Activated naive CD8-positive, alpha-beta T cell treated with anti-CD3 and anti-CD28 coated beads, Interleukin-2, amount 10 ng/mL, durations not matched to agents 7 days and 5 days (primary cell): ENCODE measurements at regions not wholly inside any gene's neighbourhood (a gene's known extent, or its start where the extent isn't known, plus 50 kb on each side); places are given as distances from the start of the nearest gene placed in this dataset.

Source experiments
- ATAC-seq: fragments of 150-1000 bp; cut with Tn5 transposase; one replicate; pipeline ENCODE4 v1.10.0; 2021; ENCODE audit warnings: low read depth, moderate library complexity
- POLR2A ChIA-PET: fragments of 350-600 bp; sonication (Branson Sonifier 250); formaldehyde crosslinking; loops from one replicate; lab custom pipeline; 2021; ENCODE audit warnings: antibody characterized with exemption; lab: Charles Lee
- DNase-seq: peaks from one replicate; pipeline ENCODE4 v3.0.0; 2021
- H3K27ac Mint-ChIP-seq: one replicate; pipeline ENCODE4 v1.8.0; 2022; ENCODE audit warnings: mild to moderate bottlenecking, mixed read lengths
- H3K27me3 Mint-ChIP-seq: one replicate; pipeline ENCODE4 v1.8.0; 2022; ENCODE audit warnings: mild to moderate bottlenecking, moderate library complexity, mixed read lengths
- H3K36me3 Mint-ChIP-seq: one replicate; pipeline ENCODE4 v1.8.0; 2021; ENCODE audit warnings: mild to moderate bottlenecking, mixed read lengths
- H3K4me1 Mint-ChIP-seq: one replicate; pipeline ENCODE4 v1.8.0; 2021; ENCODE audit warnings: mixed read lengths
- H3K4me3 Mint-ChIP-seq: one replicate; pipeline ENCODE4 v1.8.0; 2022; ENCODE audit warnings: mild to moderate bottlenecking, moderate library complexity, mixed read lengths
- H3K9me3 Mint-ChIP-seq: one replicate; pipeline ENCODE4 v1.8.0; 2021; ENCODE audit warnings: mixed read lengths

GRCh38 chr3:186487819-186488218 lies 56.4 kb downstream of the CRYGS start:
- Mint-ChIP-seq H3K9me3 (no peaks in the 10 kb centered on the region), H3K27ac (no peak overlapping the region), H3K27me3 (peaks cover 4% of the 10 kb centered on the region), H3K4me1 (no peaks in the 10 kb centered on the region), H3K36me3 (no peaks in the 10 kb centered on the region), H3K4me3 (no peak overlapping the region)
- no peak for DNase-seq
- POLR2A ChIA-PET, result no interaction called here
- no peak for ATAC-seq

GRCh38 chr3:186487037-186487436 lies 57.1 kb downstream of the CRYGS start:
- H3K36me3 Mint-ChIP-seq, result no peaks in the 10 kb centered on the region
- no peaks in the 10 kb centered on the region for H3K4me1 Mint-ChIP-seq
- DNase-seq (no peak), ATAC-seq (no peak)
- no peak overlapping the region for H3K27ac Mint-ChIP-seq
- POLR2A ChIA-PET, result no interaction called here
- H3K9me3 Mint-ChIP-seq, result no peaks in the 10 kb centered on the region
- H3K27me3 Mint-ChIP-seq, result peaks cover 4% of the 10 kb centered on the region
- H3K4me3 Mint-ChIP-seq, result no peak overlapping the region

GRCh38 chr3:186483611-186484340 lies 60.4 kb downstream of the CRYGS start:
- DNase-seq, result no peak
- no peaks in the 10 kb centered on the region for H3K9me3 Mint-ChIP-seq
- H3K4me1 Mint-ChIP-seq, result peaks cover 6% of the 10 kb centered on the region
- no peak overlapping the region for H3K27ac Mint-ChIP-seq
- H3K36me3 Mint-ChIP-seq, result no peaks in the 10 kb centered on the region
- ATAC-seq, result no peak
- peaks cover 3% of the 10 kb centered on the region for H3K27me3 Mint-ChIP-seq
- POLR2A ChIA-PET, result no interaction called here
- no peak overlapping the region for H3K4me3 Mint-ChIP-seq

- H3K36me3 Mint-ChIP-seq, result no peaks in the 10 kb centered on the region
- peaks cover 2% of the 10 kb centered on the region for H3K9me3 Mint-ChIP-seq
- peaks cover 6% of the 10 kb centered on the region for H3K4me1 Mint-ChIP-seq
- ATAC-seq (no peak), DNase-seq (no peak)
- peaks cover 3% of the 10 kb centered on the region for H3K27me3 Mint-ChIP-seq
- POLR2A ChIA-PET, result interaction anchor here (0.9 kb wide), 1 partner anchor 55 kb away, joined by 3 read pairs; no protein-coding TSS in a partner anchor
- H3K27ac Mint-ChIP-seq, result no peak overlapping the region
- H3K4me3 Mint-ChIP-seq, result no peak overlapping the region
Measured at GRCh38 chr3:186481526-186481925, 62.7 kb downstream of the CRYGS start.

- H3K4me3 Mint-ChIP-seq, result no peak overlapping the region
- H3K27me3 Mint-ChIP-seq, result peaks cover 3% of the 10 kb centered on the region
- POLR2A ChIA-PET, result no interaction called here
- no peak overlapping the region for H3K27ac Mint-ChIP-seq
- ATAC-seq (no peak), DNase-seq (no peak)
- peaks cover 6% of the 10 kb centered on the region for H3K4me1 Mint-ChIP-seq
- H3K36me3 Mint-ChIP-seq, result peaks cover 1% of the 10 kb centered on the region
- H3K9me3 Mint-ChIP-seq, result peaks cover 2% of the 10 kb centered on the region
Measured at GRCh38 chr3:186477876-186478275, 66.3 kb downstream of the CRYGS start.

- POLR2A ChIA-PET, result no interaction called here
Measured at GRCh38 chr3:186477033-186477432, 67.1 kb downstream of the CRYGS start.

GRCh38 chr3:186476541-186476940 lies 67.6 kb downstream of the CRYGS start:
- POLR2A ChIA-PET, result no interaction called here
- H3K4me1 Mint-ChIP-seq, result peaks cover 3% of the 10 kb centered on the region
- ATAC-seq, result no peak

More at GRCh38 chr3:186477033-186477432, 67.1 kb downstream of the CRYGS start:
- DNase-seq (no peak), ATAC-seq (no peak)
- Mint-ChIP-seq H3K4me3 (no peak overlapping the region), H3K9me3 (peaks cover 2% of the 10 kb centered on the region), H3K4me1 (peaks cover 6% of the 10 kb centered on the region), H3K36me3 (peaks cover 1% of the 10 kb centered on the region), H3K27ac (no peak overlapping the region), H3K27me3 (peaks cover 6% of the 10 kb centered on the region)

DNA sequence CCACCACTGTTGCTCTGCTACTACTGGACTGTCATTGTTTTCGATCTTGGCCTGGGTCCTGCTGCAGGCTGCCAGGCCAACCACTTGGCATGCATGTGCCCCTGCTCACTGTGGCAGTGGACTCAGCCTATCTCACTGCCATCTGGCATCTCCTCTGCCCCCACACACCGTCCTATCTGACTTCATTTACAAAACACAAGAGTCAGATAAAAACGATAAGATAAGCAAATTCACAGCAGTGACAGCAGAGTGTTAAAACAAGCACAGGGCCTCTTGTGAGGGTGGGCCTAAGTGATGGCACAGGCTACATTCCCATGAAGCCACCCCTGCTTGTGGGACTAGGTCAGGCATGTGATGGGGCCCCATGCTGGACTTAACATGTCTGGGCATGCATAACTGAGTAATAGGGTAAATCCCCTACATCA lies 68.1 kb downstream of the CRYGS start:
- POLR2A ChIA-PET, result no interaction called here
- H3K36me3 Mint-ChIP-seq, result peaks cover 1% of the 10 kb centered on the region
- no peak for ATAC-seq
- no peaks in the 10 kb centered on the region for H3K4me1 Mint-ChIP-seq
- peaks cover 2% of the 10 kb centered on the region for H3K27me3 Mint-ChIP-seq
- H3K9me3 Mint-ChIP-seq, result peaks cover 2% of the 10 kb centered on the region
- H3K4me3 Mint-ChIP-seq, result no peak overlapping the region
- DNase-seq, result no peak
- H3K27ac Mint-ChIP-seq, result no peak overlapping the region

More at GRCh38 chr3:186476541-186476940, 67.6 kb downstream of the CRYGS start:
- no peak overlapping the region for H3K27ac Mint-ChIP-seq
- no peak overlapping the region for H3K4me3 Mint-ChIP-seq
- H3K27me3 Mint-ChIP-seq, result peaks cover 4% of the 10 kb centered on the region
- peaks cover 1% of the 10 kb centered on the region for H3K36me3 Mint-ChIP-seq
- no peak for DNase-seq
- H3K9me3 Mint-ChIP-seq, result peaks cover 2% of the 10 kb centered on the region

- Mint-ChIP-seq H3K27ac (no peak overlapping the region), H3K9me3 (peaks cover 2% of the 10 kb centered on the region), H3K4me1 (no peaks in the 10 kb centered on the region), H3K27me3 (peaks cover 4% of the 10 kb centered on the region), H3K4me3 (no peak overlapping the region), H3K36me3 (peaks cover 1% of the 10 kb centered on the region)
- DNase-seq (no peak), ATAC-seq (no peak)
- POLR2A ChIA-PET, result no interaction called here
Measured at GRCh38 chr3:186473166-186473565, 71.0 kb downstream of the CRYGS start.

DNA sequence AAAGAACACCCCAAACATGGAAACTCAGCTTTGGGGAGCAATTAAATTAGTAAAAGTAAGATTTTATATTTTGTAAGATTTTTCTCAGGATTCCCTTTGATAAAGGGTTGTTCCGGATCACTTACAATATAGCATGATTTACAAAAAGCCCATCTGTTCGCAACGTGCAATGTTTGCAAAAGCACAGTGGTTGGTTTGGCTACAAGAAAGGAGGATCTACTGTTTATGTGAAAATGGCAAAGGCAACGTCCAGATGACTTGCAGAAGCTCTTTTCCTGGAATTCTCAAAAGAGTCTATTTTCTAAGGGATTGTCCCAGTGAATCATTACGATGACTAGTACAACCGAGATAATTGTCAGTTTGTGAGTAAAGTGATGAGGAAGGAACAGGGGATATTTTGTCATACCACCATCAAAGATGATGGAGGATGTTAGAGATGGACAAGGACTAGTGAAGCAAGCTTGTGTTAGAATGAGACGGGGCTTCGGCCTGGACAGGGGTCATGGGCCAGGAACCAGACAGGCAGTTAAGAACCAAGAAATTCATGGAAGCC lies 71.6 kb downstream of the CRYGS start:
- POLR2A ChIA-PET, result no interaction called here
- H3K4me1 Mint-ChIP-seq, result no peaks in the 10 kb centered on the region
- H3K27me3 Mint-ChIP-seq, result peaks cover 4% of the 10 kb centered on the region
- H3K36me3 Mint-ChIP-seq, result peaks cover 1% of the 10 kb centered on the region
- no peak overlapping the region for H3K4me3 Mint-ChIP-seq
- ATAC-seq (no peak), DNase-seq (no peak)
- H3K27ac Mint-ChIP-seq, result no peak overlapping the region
- peaks cover 2% of the 10 kb centered on the region for H3K9me3 Mint-ChIP-seq

DNA sequence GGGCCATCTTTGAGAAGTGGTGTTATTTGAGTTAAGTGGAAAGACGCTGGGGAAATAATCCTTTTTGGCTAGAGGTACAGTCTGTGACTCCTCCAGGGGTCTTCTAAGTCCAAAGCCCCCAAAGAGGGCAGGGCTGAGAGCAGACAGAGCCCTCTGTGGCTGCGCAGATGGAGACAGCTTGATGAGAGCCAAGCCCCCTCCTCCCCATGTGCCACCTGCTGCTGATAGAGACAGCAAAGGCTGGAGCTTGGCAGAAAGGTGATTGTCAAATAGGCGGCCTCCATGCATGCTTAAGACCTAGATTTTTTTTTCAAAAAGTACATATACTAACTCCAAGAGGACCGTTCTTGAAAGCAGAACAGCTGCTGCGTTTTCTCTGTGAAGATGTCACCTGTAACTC lies 72.4 kb downstream of the CRYGS start:
- H3K9me3 Mint-ChIP-seq, result no peaks in the 10 kb centered on the region
- ATAC-seq (no peak), DNase-seq (no peak)
- H3K27ac Mint-ChIP-seq, result no peak overlapping the region
- H3K27me3 Mint-ChIP-seq, result peaks cover 4% of the 10 kb centered on the region
- H3K4me1 Mint-ChIP-seq, result no peaks in the 10 kb centered on the region
- H3K4me3 Mint-ChIP-seq, result no peak overlapping the region
- POLR2A ChIA-PET, result no interaction called here
- H3K36me3 Mint-ChIP-seq, result peaks cover 1% of the 10 kb centered on the region

GRCh38 chr3:186469525-186469924 lies 74.7 kb downstream of the CRYGS start:
- Mint-ChIP-seq H3K27me3 (peaks cover 4% of the 10 kb centered on the region), H3K4me1 (no peaks in the 10 kb centered on the region), H3K27ac (no peak overlapping the region), H3K4me3 (no peak overlapping the region), H3K9me3 (no peaks in the 10 kb centered on the region), H3K36me3 (no peaks in the 10 kb centered on the region)
- POLR2A ChIA-PET, result no interaction called here
- no peak for DNase-seq
- no peak for ATAC-seq

DNA sequence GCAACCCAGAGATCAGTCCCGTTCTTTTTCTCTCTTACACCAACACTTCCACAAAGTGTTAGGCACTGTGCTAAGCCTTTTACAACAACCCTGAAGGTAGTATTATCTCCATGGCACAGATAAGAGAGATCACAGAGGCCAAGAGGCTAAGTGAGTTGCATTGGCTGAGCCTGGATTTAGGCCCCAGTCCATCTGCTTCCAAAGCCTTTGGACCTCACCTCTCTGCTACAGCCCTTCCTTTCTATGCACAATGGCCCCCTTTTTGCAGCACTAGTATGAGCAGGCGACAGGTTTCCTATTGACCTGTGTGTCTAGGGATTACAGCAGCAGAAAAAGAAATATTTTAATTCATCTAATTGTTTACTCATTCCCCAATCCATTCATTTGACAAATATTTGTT lies 76.2 kb downstream of the CRYGS start:
- Mint-ChIP-seq H3K36me3 (no peaks in the 10 kb centered on the region), H3K9me3 (no peaks in the 10 kb centered on the region), H3K4me3 (no peak overlapping the region), H3K27me3 (peaks cover 4% of the 10 kb centered on the region), H3K27ac (no peak overlapping the region), H3K4me1 (no peaks in the 10 kb centered on the region)
- ATAC-seq, result no peak
- POLR2A ChIA-PET, result no interaction called here
- DNase-seq, result no peak

DNA sequence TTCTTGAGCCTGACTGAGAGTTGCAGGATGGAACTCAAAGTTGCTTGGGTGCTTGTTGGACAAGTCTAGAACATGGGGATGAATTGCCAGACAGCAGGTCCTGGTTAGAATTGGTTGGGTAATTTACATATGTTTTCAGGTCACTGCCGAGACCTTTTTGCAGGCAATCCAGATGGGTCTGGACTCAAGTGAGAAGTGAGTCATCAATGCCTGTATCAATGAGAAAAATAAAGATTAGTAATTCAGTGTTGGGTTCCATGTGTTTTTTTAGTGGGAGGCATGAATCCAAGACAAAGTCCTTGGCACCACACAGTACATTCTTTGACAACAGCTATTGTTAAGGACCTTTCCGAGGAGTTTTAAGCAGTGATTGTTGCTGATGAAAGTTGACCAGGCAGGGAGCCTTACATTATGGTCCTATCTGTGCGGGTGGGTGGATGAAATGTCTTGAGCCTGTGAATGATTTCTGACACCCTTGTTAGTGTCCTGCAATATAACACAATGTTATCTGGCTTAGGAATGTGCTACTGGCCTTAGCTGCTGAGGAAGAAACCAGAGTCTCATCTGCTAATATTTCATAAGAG lies 77.7 kb downstream of the CRYGS start:
- Mint-ChIP-seq H3K4me1 (no peaks in the 10 kb centered on the region), H3K27ac (no peak overlapping the region), H3K4me3 (no peak overlapping the region), H3K27me3 (peaks cover 3% of the 10 kb centered on the region), H3K36me3 (no peaks in the 10 kb centered on the region), H3K9me3 (no peaks in the 10 kb centered on the region)
- DNase-seq (no peak), ATAC-seq (no peak)
- POLR2A ChIA-PET, result no interaction called here
